GM23338 (cell line): ENCODE measurements at regions not wholly inside any gene's neighbourhood (a gene's known extent, or its start where the extent isn't known, plus 50 kb on each side); places are given as distances from the start of the nearest gene placed in this dataset.

Source experiments
- ATAC-seq: fragments of 200-7000 bp; cut with Tn5 transposase; 3 replicates; pipeline ENCODE4 v1.9.1; 2020
- DNase-seq: peaks from one replicate; pipeline ENCODE4 v3.0.0-alpha.2; 2015; ENCODE audit warnings: low spot score
- H2AFZ ChIP-seq: fragments of 200-600 bp; sonication (generic); 2 replicates; pipeline ENCODE4 v1.8.0; 2016; ENCODE audit warnings: antibody characterized with exemption, mild to moderate bottlenecking, moderate library complexity
- H3F3A ChIP-seq: fragments of 200-600 bp; sonication (generic); replicated peaks from 2 replicates; pipeline ENCODE4 v1.8.0; 2017; ENCODE audit warnings: antibody characterized with exemption, mixed run types, low read depth
- H3K27ac ChIP-seq: fragments of 200-600 bp; sonication (generic); 2 replicates; pipeline ENCODE4 v1.6.1; 2016; ENCODE audit warnings: low read depth
- H3K27me3 ChIP-seq: fragments of 200-600 bp; sonication (generic); 2 replicates; pipeline ENCODE4 v1.8.0; 2016; ENCODE audit warnings: mild to moderate bottlenecking, mixed run types, moderate library complexity; ENCODE audit not compliant: insufficient read depth
- H3K36me3 ChIP-seq: fragments of 200-600 bp; sonication (generic); 2 replicates; pipeline ENCODE4 v1.8.0; 2016; ENCODE audit warnings: mild to moderate bottlenecking; ENCODE audit not compliant: insufficient read depth
- H3K4me1 ChIP-seq: fragments of 200-600 bp; sonication (generic); 2 replicates; pipeline ENCODE4 v1.8.0; 2016; ENCODE audit warnings: mild to moderate bottlenecking, moderate library complexity; ENCODE audit not compliant: insufficient read depth
- H3K4me2 ChIP-seq: fragments of 200-600 bp; sonication (generic); 2 replicates; pipeline ENCODE4 v1.7.1; 2017; ENCODE audit warnings: mixed run types
- H3K4me3 ChIP-seq: fragments of 200-600 bp; sonication (generic); 2 replicates; pipeline ENCODE4 v1.6.1; 2016; ENCODE audit warnings: mixed run types
- H3K79me2 ChIP-seq: fragments of 200-600 bp; sonication (generic); replicated peaks from 2 replicates; pipeline ENCODE4 v1.8.0; 2017; ENCODE audit warnings: mild to moderate bottlenecking; ENCODE audit not compliant: insufficient read depth
- H3K9me2 ChIP-seq: fragments of 200-600 bp; sonication (generic); 2 replicates; pipeline ENCODE4 v1.8.0; 2017; ENCODE audit not compliant: insufficient read depth
- H4K20me1 ChIP-seq: fragments of 200-600 bp; sonication (generic); replicated peaks from 2 replicates; pipeline ENCODE4 v1.8.0; 2017; ENCODE audit warnings: mild to moderate bottlenecking; ENCODE audit not compliant: insufficient read depth
- H3K27ac Mint-ChIP-seq: 2 replicates; pipeline ENCODE4 v1.8.0; 2020; ENCODE audit warnings: inconsistent platforms, mild to moderate bottlenecking, moderate library complexity, mixed read lengths
- H3K27me3 Mint-ChIP-seq: 3 replicates; pipeline ENCODE4 v1.8.0; 2022; ENCODE audit warnings: low read depth, mild to moderate bottlenecking, moderate library complexity, mixed read lengths, inconsistent platforms; ENCODE audit not compliant: insufficient read depth, poor library complexity
- H3K36me3 Mint-ChIP-seq: 3 replicates; pipeline ENCODE4 v1.8.0; 2021; ENCODE audit warnings: low read depth, mild to moderate bottlenecking, inconsistent platforms, moderate library complexity, mixed read lengths
- H3K4me1 Mint-ChIP-seq: 3 replicates; pipeline ENCODE4 v1.8.0; 2020; ENCODE audit warnings: mild to moderate bottlenecking, inconsistent platforms, mixed read lengths
- H3K4me3 Mint-ChIP-seq: 3 replicates; pipeline ENCODE4 v1.8.0; 2021; ENCODE audit warnings: moderate library complexity, mild to moderate bottlenecking, inconsistent platforms, mixed read lengths
- H3K9me3 Mint-ChIP-seq: 3 replicates; pipeline ENCODE4 v1.8.0; 2020; ENCODE audit warnings: moderate library complexity, mild to moderate bottlenecking, inconsistent platforms, mixed read lengths
- CREB1 ChIP-seq: fragments of 250-450 bp; sonication (Bioruptor Pico); IDR thresholded peaks from 2 replicates; pipeline ENCODE4 v1.5.0; 2020; ENCODE audit warnings: low read depth, mild to moderate bottlenecking, moderate library complexity
- EZH2 ChIP-seq: fragments of 200-600 bp; sonication (generic); IDR thresholded peaks from one replicate; pipeline ENCODE4 v1.8.0; 2017; ENCODE audit warnings: antibody characterized with exemption, mild to moderate bottlenecking, low read depth; ENCODE audit not compliant: unreplicated experiment
- STAT1 ChIP-seq: IDR thresholded peaks from one replicate; pipeline ENCODE4 v1.6.1; 2016; ENCODE audit warnings: antibody characterized with exemption; ENCODE audit not compliant: unreplicated experiment
- ZNF331 ChIP-seq: fragments of 250-450 bp; sonication (Bioruptor Pico); IDR thresholded peaks from 2 replicates; pipeline ENCODE4 v1.5.0; 2020; ENCODE audit warnings: low read depth, mild to moderate bottlenecking, moderate library complexity
- TF ChIP-seq, protein P1 (sequence below): IDR thresholded peaks from 2 replicates; pipeline ENCODE4 v1.6.1; 2016; ENCODE audit warnings: antibody characterized with exemption
- TF ChIP-seq, protein P2 (sequence below): fragments of 250-450 bp; sonication (Bioruptor Pico); IDR thresholded peaks from 2 replicates; pipeline ENCODE4 v1.5.0; 2020; ENCODE audit warnings: mild to moderate bottlenecking, moderate library complexity

DNA sequence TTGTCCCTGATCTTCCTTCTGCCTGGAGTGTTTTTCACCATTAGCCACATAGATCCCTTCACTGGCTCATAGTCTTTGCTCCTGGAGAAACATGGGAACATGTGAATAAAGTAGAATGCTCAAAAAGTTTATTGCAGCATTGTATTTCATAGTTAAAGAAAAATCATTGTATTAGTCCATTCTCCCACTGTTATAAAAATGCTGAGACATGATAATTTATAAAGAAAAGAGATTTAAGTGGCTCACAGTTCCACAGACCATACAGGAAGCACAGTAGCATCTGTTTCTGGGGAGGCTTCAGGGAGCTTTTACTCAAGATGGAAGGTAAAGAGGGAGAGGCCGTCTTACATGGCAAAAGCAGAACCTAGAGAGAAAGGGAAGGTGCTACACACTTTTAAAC lies 238.3 kb upstream of the OR4E1 start:
- peaks cover 3% of the 10 kb centered on the region for H3K27me3 Mint-ChIP-seq
- no peak overlapping the region for H2AFZ ChIP-seq
- DNase-seq (no peak), ATAC-seq (no peak)
- no peaks in the 10 kb centered on the region for H3K36me3 ChIP-seq
- H3K4me1 ChIP-seq, result no peaks in the 10 kb centered on the region
- H3K4me1 Mint-ChIP-seq, result peaks cover 2% of the 10 kb centered on the region; the same call in 1 of the 3 replicates
- no peaks in the 10 kb centered on the region for H4K20me1 ChIP-seq
- no peaks in the 10 kb centered on the region for H3K9me3 Mint-ChIP-seq
- no peaks in the 10 kb centered on the region for H3K79me2 ChIP-seq
- no peaks in the 10 kb centered on the region for H3K9me2 ChIP-seq
- no peaks in the 10 kb centered on the region for H3K27me3 ChIP-seq
- no peak overlapping the region for H3K4me2 ChIP-seq
- no peak overlapping the region for H3K4me3 Mint-ChIP-seq
- H3K4me3 ChIP-seq, result no peak overlapping the region
- no peaks in the 10 kb centered on the region for H3K36me3 Mint-ChIP-seq
- no peaks in the 10 kb centered on the region for H3F3A ChIP-seq
- H3K27ac Mint-ChIP-seq, result no peak overlapping the region
- TF ChIP-seq, protein P1, sequence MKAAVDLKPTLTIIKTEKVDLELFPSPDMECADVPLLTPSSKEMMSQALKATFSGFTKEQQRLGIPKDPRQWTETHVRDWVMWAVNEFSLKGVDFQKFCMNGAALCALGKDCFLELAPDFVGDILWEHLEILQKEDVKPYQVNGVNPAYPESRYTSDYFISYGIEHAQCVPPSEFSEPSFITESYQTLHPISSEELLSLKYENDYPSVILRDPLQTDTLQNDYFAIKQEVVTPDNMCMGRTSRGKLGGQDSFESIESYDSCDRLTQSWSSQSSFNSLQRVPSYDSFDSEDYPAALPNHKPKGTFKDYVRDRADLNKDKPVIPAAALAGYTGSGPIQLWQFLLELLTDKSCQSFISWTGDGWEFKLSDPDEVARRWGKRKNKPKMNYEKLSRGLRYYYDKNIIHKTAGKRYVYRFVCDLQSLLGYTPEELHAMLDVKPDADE, result no peak
- TF ChIP-seq CREB1 (CRISPR knock-in tag) (no peak), STAT1 (no peak), ZNF331 (CRISPR knock-in tag) (no peak), EZH2 (no peak)
- TF ChIP-seq, protein P2, sequence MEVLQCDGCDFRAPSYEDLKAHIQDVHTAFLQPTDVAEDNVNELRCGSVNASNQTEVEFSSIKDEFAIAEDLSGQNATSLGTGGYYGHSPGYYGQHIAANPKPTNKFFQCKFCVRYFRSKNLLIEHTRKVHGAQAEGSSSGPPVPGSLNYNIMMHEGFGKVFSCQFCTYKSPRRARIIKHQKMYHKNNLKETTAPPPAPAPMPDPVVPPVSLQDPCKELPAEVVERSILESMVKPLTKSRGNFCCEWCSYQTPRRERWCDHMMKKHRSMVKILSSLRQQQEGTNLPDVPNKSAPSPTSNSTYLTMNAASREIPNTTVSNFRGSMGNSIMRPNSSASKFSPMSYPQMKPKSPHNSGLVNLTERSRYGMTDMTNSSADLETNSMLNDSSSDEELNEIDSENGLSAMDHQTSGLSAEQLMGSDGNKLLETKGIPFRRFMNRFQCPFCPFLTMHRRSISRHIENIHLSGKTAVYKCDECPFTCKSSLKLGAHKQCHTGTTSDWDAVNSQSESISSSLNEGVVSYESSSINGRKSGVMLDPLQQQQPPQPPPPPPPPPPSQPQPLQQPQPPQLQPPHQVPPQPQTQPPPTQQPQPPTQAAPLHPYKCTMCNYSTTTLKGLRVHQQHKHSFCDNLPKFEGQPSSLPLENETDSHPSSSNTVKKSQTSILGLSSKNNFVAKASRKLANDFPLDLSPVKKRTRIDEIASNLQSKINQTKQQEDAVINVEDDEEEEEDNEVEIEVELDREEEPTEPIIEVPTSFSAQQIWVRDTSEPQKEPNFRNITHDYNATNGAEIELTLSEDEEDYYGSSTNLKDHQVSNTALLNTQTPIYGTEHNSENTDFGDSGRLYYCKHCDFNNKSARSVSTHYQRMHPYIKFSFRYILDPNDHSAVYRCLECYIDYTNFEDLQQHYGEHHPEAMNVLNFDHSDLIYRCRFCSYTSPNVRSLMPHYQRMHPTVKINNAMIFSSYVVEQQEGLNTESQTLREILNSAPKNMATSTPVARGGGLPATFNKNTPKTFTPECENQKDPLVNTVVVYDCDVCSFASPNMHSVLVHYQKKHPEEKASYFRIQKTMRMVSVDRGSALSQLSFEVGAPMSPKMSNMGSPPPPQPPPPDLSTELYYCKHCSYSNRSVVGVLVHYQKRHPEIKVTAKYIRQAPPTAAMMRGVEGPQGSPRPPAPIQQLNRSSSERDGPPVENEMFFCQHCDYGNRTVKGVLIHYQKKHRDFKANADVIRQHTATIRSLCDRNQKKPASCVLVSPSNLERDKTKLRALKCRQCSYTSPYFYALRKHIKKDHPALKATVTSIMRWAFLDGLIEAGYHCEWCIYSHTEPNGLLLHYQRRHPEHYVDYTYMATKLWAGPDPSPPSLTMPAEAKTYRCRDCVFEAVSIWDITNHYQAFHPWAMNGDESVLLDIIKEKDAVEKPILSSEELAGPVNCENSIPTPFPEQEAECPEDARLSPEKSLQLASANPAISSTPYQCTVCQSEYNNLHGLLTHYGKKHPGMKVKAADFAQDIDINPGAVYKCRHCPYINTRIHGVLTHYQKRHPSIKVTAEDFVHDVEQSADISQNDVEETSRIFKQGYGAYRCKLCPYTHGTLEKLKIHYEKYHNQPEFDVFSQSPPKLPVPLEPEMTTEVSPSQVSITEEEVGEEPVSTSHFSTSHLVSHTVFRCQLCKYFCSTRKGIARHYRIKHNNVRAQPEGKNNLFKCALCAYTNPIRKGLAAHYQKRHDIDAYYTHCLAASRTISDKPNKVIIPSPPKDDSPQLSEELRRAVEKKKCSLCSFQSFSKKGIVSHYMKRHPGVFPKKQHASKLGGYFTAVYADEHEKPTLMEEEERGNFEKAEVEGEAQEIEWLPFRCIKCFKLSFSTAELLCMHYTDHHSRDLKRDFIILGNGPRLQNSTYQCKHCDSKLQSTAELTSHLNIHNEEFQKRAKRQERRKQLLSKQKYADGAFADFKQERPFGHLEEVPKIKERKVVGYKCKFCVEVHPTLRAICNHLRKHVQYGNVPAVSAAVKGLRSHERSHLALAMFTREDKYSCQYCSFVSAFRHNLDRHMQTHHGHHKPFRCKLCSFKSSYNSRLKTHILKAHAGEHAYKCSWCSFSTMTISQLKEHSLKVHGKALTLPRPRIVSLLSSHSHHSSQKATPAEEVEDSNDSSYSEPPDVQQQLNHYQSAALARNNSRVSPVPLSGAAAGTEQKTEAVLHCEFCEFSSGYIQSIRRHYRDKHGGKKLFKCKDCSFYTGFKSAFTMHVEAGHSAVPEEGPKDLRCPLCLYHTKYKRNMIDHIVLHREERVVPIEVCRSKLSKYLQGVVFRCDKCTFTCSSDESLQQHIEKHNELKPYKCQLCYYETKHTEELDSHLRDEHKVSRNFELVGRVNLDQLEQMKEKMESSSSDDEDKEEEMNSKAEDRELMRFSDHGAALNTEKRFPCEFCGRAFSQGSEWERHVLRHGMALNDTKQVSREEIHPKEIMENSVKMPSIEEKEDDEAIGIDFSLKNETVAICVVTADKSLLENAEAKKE (CRISPR knock-in tag), result no peak
- H3K27ac ChIP-seq, result no peak overlapping the region
